K562 (cell line): ENCODE measurements at regions not wholly inside any gene's neighbourhood (a gene's known extent, or its start where the extent isn't known, plus 50 kb on each side); places are given as distances from the start of the nearest gene placed in this dataset.

Source experiments
- ATAC-seq: fragments of 200-7000 bp; cut with Tn5 transposase; 3 replicates; pipeline ENCODE4 v1.9.1; 2020; ENCODE audit warnings: moderate library complexity
- BruUV-seq: library from RNA; stranded (reverse); fragments of 400-500 nt; replicated peaks from 2 replicates; lab custom pipeline; 2021; lab: Mats Ljungman, UMichigan
- CTCF ChIA-PET: fragments of 300-600 bp; formaldehyde crosslinking; extraction: SDS; loops from one replicate; lab custom pipeline; 2021; ENCODE audit warnings: low intra/inter-chr PET ratio; lab: Yijun Ruan, JAX
- POLR2A ChIA-PET: fragments of 300-600, 350-650 bp; sonication (Branson Sonifier 250); formaldehyde crosslinking; extraction: SDS; loops from one replicate; lab custom pipeline; 2021; ENCODE audit warnings: antibody characterized with exemption, inconsistent platforms; lab: Yijun Ruan, JAX
- DNase-seq, 4 experiments: peaks; one replicate each; pipeline versions ENCODE4 v3.0.0 to v3.0.0-alpha.2; 2011 to 2018; ENCODE audit warnings: low spot score in 3 of 4, mixed read lengths in 3 of 4; ENCODE audit errors: extremely low read depth in 1 of 4
- FAIRE-seq: peaks from 2 replicates; lab custom pipeline; 2011; peaks lifted over from hg19 to GRCh38; lab: Jason Lieb, UNC
- H2AFZ ChIP-seq: 2 replicates; pipeline ENCODE4 v1.6.0; 2011; ENCODE audit warnings: low read depth, low read length, control low read depth, inconsistent platforms
- H3K27ac ChIP-seq: fragments of 200-600 bp; 3 replicates; pipeline ENCODE4 v1.8.0; 2011; ENCODE audit warnings: low read depth, mild to moderate bottlenecking, control low read depth, inconsistent platforms, low read length, moderate library complexity, mixed read lengths; ENCODE audit errors: extremely low read depth
- H3K27me3 ChIP-seq, 2 experiments: fragments of 300-600 bp in 1 of 2; 2 replicates in 1 of 2; 3 replicates in 1 of 2; pipeline versions ENCODE4 v1.6.0 to v1.8.0; 2011; ENCODE audit warnings: inconsistent platforms in 2 of 2, low read length in 2 of 2, mild to moderate bottlenecking in 1 of 2, mixed read lengths in 1 of 2, moderate library complexity in 1 of 2; ENCODE audit not compliant: control insufficient read depth in 2 of 2, insufficient read depth in 2 of 2
- H3K36me3 ChIP-seq: fragments of 300-600 bp; 3 replicates; pipeline ENCODE4 v1.8.0; 2011; ENCODE audit warnings: mild to moderate bottlenecking, low read length, inconsistent platforms; ENCODE audit not compliant: control insufficient read depth, insufficient read depth
- H3K4me1 ChIP-seq, 2 experiments: fragments of 200-600 bp in 1 of 2; replicated peaks in 1 of 2; 2 replicates in 1 of 2; 3 replicates in 1 of 2; pipeline versions ENCODE4 v1.5.1 to v1.8.0; 2011; ENCODE audit warnings: inconsistent platforms in 2 of 2, low read length in 2 of 2, mild to moderate bottlenecking in 1 of 2, mixed read lengths in 1 of 2, moderate library complexity in 1 of 2; ENCODE audit not compliant: control insufficient read depth in 2 of 2, insufficient read depth in 2 of 2
- H3K4me2 ChIP-seq: 2 replicates; pipeline ENCODE4 v1.6.1; 2011; ENCODE audit warnings: low read length, control low read depth, inconsistent platforms, mixed read lengths; ENCODE audit not compliant: insufficient read depth
- H3K4me3 ChIP-seq: fragments of 200-600 bp; sonication (generic), shearing (Covaris generic); 2 replicates; pipeline ENCODE4 v1.5.1; 2016; ENCODE audit warnings: control low read depth, inconsistent platforms
- H3K79me2 ChIP-seq: fragments of 200-600 bp; 3 replicates; pipeline ENCODE4 v1.8.0; 2011; ENCODE audit warnings: low read length, inconsistent platforms; ENCODE audit not compliant: control insufficient read depth, insufficient read depth
- H3K9ac ChIP-seq, 2 experiments: 2 replicates each; pipeline versions ENCODE4 v1.6.0 to v1.6.1; 2011; ENCODE audit warnings: low read depth in 2 of 2, low read length in 2 of 2, control low read depth in 1 of 2, inconsistent platforms in 1 of 2, mild to moderate bottlenecking in 1 of 2, mixed read lengths in 1 of 2; ENCODE audit not compliant: insufficient read depth in 1 of 2
- H3K9me1 ChIP-seq: one replicate; pipeline ENCODE4 v1.6.0; 2011; ENCODE audit warnings: inconsistent platforms, mild to moderate bottlenecking, low read length, moderate library complexity; ENCODE audit not compliant: control insufficient read depth, insufficient read depth
- H3K9me3 ChIP-seq: replicated peaks from 2 replicates; pipeline ENCODE4 v1.5.1; 2011; ENCODE audit warnings: low read depth, low read length, inconsistent platforms; ENCODE audit not compliant: control insufficient read depth, insufficient read depth
- H4K20me1 ChIP-seq: replicated peaks from 2 replicates; pipeline ENCODE4 v1.6.1; 2011; ENCODE audit warnings: low read length, inconsistent platforms, mixed read lengths; ENCODE audit not compliant: control insufficient read depth, insufficient read depth
- FOXJ3 ChIP-seq: sonication (generic); formaldehyde crosslinking; IDR thresholded peaks from 2 replicates; pipeline ENCODE4 v1.4.0; 2020; ENCODE audit warnings: mild to moderate bottlenecking, missing genetic modification reagents
- TCF3 ChIP-seq: sonication (generic); formaldehyde crosslinking; IDR thresholded peaks from 2 replicates; pipeline ENCODE4 v1.4.0; 2020; ENCODE audit warnings: mild to moderate bottlenecking, missing genetic modification reagents
- ZSCAN29 ChIP-seq: fragments of 450-650 bp; IDR thresholded peaks from 2 replicates; pipeline ENCODE4 v1.6.1; 2017
- WGBS: fragments of 100-300 bp; shearing (Covaris generic); methylation state at CpG from one replicate; pipeline ENCODE4 v1.1.6; 2016; ENCODE audit warnings: low coverage, mixed read lengths; ENCODE audit not compliant: insufficient coverage; ENCODE audit errors: missing lambda C conversion rate; 5-methylcytosine and 5-hydroxymethylcytosine counted together
- in situ Hi-C: fragments of 300-500 bp; cut with MboI; formaldehyde crosslinking; loops from 4 replicates; pipeline ENCODE4 v1.15.0; 2018; ENCODE audit warnings: inconsistent platforms, mixed read lengths
- intact Hi-C: fragments of 100-400 bp; cut with micrococcal nuclease; formaldehyde crosslinking; loops from 2 replicates; pipeline ENCODE4 v1.14.2; 2022
- TF ChIP-seq, protein P1 (sequence below): fragments of 250-450 bp; sonication (Bioruptor Pico); IDR thresholded peaks from 2 replicates; pipeline ENCODE4 v1.4.0; 2020

DNA sequence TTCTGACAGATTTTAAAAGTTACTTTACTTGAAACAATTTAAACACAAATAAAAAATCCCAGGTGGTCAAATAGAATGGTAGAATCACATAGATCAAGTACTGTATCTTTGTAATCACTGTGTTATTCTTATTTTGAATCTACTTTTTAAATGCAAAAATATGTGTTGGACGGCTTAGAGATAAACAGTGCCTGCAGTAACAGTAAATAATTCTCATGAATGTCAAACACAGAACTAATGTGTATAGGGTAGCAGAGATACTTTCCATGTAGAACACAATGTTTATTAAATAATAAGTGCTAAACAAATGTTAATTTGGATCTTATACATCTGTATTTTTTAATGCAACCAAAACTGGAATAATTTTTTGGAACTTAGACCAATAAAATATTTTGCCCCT is 1199.4 kb downstream of the SORCS1 start:
- POLR2A ChIA-PET: no interaction called here
- TF ChIP-seq FOXJ3 (CRISPR knock-in tag) (no peak), ZSCAN29 (no peak), TCF3 (CRISPR knock-in tag) (no peak)
- TF ChIP-seq, protein P1, sequence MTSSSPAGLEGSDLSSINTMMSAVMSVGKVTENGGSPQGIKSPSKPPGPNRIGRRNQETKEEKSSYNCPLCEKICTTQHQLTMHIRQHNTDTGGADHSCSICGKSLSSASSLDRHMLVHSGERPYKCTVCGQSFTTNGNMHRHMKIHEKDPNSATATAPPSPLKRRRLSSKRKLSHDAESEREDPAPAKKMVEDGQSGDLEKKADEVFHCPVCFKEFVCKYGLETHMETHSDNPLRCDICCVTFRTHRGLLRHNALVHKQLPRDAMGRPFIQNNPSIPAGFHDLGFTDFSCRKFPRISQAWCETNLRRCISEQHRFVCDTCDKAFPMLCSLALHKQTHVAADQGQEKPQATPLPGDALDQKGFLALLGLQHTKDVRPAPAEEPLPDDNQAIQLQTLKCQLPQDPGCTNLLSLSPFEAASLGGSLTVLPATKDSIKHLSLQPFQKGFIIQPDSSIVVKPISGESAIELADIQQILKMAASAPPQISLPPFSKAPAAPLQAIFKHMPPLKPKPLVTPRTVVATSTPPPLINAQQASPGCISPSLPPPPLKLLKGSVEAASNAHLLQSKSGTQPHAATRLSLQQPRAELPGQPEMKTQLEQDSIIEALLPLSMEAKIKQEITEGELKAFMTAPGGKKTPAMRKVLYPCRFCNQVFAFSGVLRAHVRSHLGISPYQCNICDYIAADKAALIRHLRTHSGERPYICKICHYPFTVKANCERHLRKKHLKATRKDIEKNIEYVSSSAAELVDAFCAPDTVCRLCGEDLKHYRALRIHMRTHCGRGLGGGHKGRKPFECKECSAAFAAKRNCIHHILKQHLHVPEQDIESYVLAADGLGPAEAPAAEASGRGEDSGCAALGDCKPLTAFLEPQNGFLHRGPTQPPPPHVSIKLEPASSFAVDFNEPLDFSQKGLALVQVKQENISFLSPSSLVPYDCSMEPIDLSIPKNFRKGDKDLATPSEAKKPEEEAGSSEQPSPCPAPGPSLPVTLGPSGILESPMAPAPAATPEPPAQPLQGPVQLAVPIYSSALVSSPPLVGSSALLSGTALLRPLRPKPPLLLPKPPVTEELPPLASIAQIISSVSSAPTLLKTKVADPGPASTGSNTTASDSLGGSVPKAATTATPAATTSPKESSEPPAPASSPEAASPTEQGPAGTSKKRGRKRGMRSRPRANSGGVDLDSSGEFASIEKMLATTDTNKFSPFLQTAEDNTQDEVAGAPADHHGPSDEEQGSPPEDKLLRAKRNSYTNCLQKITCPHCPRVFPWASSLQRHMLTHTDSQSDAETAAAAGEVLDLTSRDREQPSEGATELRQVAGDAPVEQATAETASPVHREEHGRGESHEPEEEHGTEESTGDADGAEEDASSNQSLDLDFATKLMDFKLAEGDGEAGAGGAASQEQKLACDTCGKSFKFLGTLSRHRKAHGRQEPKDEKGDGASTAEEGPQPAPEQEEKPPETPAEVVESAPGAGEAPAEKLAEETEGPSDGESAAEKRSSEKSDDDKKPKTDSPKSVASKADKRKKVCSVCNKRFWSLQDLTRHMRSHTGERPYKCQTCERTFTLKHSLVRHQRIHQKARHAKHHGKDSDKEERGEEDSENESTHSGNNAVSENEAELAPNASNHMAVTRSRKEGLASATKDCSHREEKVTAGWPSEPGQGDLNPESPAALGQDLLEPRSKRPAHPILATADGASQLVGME: no peak
- FAIRE-seq (no peak), DNase-seq (no peak), ATAC-seq (no peak)
- Histone ChIP-seq H4K20me1 (no peaks in the 10 kb centered on the region), H3K9ac (no peak overlapping the region), H3K4me3 (no peak overlapping the region), H3K36me3 (no peaks in the 10 kb centered on the region), H3K27me3 (no peaks in the 10 kb centered on the region), H3K9me3 (no peaks in the 10 kb centered on the region), H3K9me1 (no peaks in the 10 kb centered on the region), H2AFZ (no peak overlapping the region), H3K4me2 (no peak overlapping the region), H3K27ac (no peak overlapping the region), H3K79me2 (no peaks in the 10 kb centered on the region), H3K4me1 (no peaks in the 10 kb centered on the region)
- BruUV-seq: no TSS peak
- WGBS: 0% methylated on average over 1 of the region's 1 CpG
- in situ Hi-C loops (no loop called here), intact Hi-C loops (no loop called here)
- CTCF ChIA-PET: no interaction called here
